ENCODE measurements at regions not wholly inside any gene's neighbourhood (a gene's known extent, or its start where the extent isn't known, plus 50 kb on each side); places are given as distances from the start of the nearest gene placed in this dataset.

DNA sequence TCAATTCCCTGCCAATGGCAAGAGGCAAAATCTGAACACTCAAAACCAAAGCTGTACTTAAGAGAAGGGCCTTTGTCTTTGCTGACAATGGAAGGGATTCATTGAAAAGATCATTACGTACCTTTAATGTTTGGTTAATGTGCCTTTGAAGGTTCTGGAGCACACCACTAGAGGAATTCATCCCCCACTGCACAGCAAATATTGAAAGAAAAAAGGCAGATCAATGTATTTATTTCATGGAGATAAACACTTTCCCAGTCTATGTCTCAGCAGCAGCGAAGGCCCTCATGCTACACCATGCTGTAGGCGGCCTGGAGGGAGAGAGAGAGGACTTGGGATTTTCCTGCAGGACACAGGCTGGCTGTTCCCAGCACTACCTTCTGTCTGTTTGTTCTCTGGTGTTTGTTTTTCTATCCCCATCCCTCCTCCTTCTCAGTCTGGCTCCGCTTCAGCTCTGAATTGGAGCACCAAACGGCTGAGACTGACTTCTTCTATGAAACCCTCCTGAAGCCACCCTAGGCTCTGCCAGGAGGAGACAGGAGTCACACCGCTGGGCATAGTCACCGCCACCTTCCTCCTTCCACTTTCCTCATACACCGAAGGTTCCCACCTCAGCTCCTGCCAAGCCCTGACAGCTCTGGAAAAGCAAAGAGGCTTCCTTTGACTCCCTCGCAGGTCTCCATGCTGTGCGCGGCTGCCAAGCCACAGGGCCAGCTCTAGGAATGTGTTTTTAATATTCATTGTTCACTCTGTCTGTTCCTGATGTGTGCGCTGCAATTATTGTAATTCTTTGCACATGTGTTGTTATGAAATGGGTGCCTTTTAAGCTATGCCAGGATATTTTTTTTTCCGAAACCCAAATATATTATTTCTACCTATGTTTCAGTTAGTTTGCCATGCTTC is 301.5 kb downstream of the FZD1 start (continued):
- no peak for TF ChIP-seq SPEN (CRISPR knock-in tag; IDR thresholded peaks at IDR 0.05; ENCODE audit: low read depth)
- no peak for TF ChIP-seq KDM5A (IDR thresholded peaks at IDR 0.05; ENCODE audit: borderline replicate concordance, low read length)
- TF ChIP-seq TRAFD1 (CRISPR knock-in tag; IDR thresholded peaks at IDR 0.05; ENCODE audit: borderline replicate concordance), result no peak
- no peak for TF ChIP-seq RFX3 (CRISPR knock-in tag; IDR thresholded peaks at IDR 0.05)
- TF ChIP-seq TMF1 (CRISPR knock-in tag; IDR thresholded peaks at IDR 0.05; ENCODE audit: low read depth), result no peak
- no peak for TF ChIP-seq ZNF777 (CRISPR knock-in tag; IDR thresholded peaks at IDR 0.05)
- no peak for TF ChIP-seq ZMYM3 (CRISPR knock-in tag; IDR thresholded peaks at IDR 0.05)
- TF ChIP-seq ZNF556 (CRISPR knock-in tag; IDR thresholded peaks at IDR 0.05; ENCODE audit: borderline replicate concordance), result no peak
- TF ChIP-seq ZNF713 (CRISPR knock-in tag; IDR thresholded peaks at IDR 0.05), result no peak
- no peak for TF ChIP-seq MTA1 (CRISPR knock-in tag; IDR thresholded peaks at IDR 0.05; ENCODE audit: borderline replicate concordance)
- no peak for TF ChIP-seq MATR3 (CRISPR knock-in tag; IDR thresholded peaks at IDR 0.05)
- TF ChIP-seq HNRNPLL (IDR thresholded peaks at IDR 0.05; ENCODE audit: low read depth, low read length, poor library complexity, severe bottlenecking), result no peak
- TF ChIP-seq JDP2 (CRISPR knock-in tag; IDR thresholded peaks at IDR 0.05; ENCODE audit: borderline replicate concordance), result no peak
- no peak for TF ChIP-seq ELK4 (CRISPR knock-in tag; IDR thresholded peaks at IDR 0.05; ENCODE audit: borderline replicate concordance)
- no peak for TF ChIP-seq ZNF878 (CRISPR knock-in tag; IDR thresholded peaks at IDR 0.05)
- no peak for TF ChIP-seq PRDM15 (CRISPR knock-in tag; IDR thresholded peaks at IDR 0.05)
- no peak for TF ChIP-seq NPAS2 (CRISPR knock-in tag; IDR thresholded peaks at IDR 0.05; ENCODE audit: borderline replicate concordance)
- no peak for TF ChIP-seq ZNF749 (CRISPR knock-in tag; IDR thresholded peaks at IDR 0.05; ENCODE audit: borderline replicate concordance)
- TF ChIP-seq ZFYVE20 (CRISPR knock-in tag; IDR thresholded peaks at IDR 0.05; ENCODE audit: borderline replicate concordance, low read depth), result no peak
- TF ChIP-seq HNRNPL (IDR thresholded peaks at IDR 0.05; ENCODE audit: low read depth, low read length), result no peak
- TF ChIP-seq ZBTB14 (CRISPR knock-in tag; IDR thresholded peaks at IDR 0.05), result no peak
- TF ChIP-seq FIP1L1 (IDR thresholded peaks at IDR 0.05; ENCODE audit: borderline replicate concordance, insufficient read depth, low read depth, low read length), result no peak

Data from HepG2 (cell line).